HG02870 (cell line): ENCODE measurements at regions not wholly inside any gene's neighbourhood (a gene's known extent, or its start where the extent isn't known, plus 50 kb on each side); places are given as distances from the start of the nearest gene placed in this dataset.
"Not testable (repeated sequence)": the region's sequence is repeated elsewhere in the genome, so short reads cannot be mapped to it uniquely, and the experiment has no call there.

Source experiments
- ATAC-seq: cut with Tn5 transposase; IDR thresholded peaks from one replicate; pipeline ENCODE4 v1.9.1; 2021; ENCODE audit warnings: mild to moderate bottlenecking, moderate library complexity; ENCODE audit not compliant: unreplicated experiment

GRCh38 chr4:10853196-10853595 lies 168.6 kb upstream of the CLNK start:
- ATAC-seq: no peak

- ATAC-seq: no peak
These were observed 157.1 kb upstream of the CLNK start for GRCh38 chr4:10841697-10842096.

GRCh38 chr4:10837151-10837550 lies 152.6 kb upstream of the CLNK start:
- ATAC-seq: no peak

- no peak for ATAC-seq
These were observed 148.4 kb upstream of the CLNK start for GRCh38 chr4:10832806-10833628.

- ATAC-seq: no peak
These were observed 147.3 kb upstream of the CLNK start for GRCh38 chr4:10831727-10832408.

- not testable (repeated sequence) for ATAC-seq
These were observed 144.5 kb upstream of the CLNK start for GRCh38 chr4:10828918-10829538.

GRCh38 chr4:10821826-10822225 lies 137.3 kb upstream of the CLNK start:
- ATAC-seq: no peak

- ATAC-seq: no peak
These were observed 132.0 kb upstream of the CLNK start for GRCh38 chr4:10816571-10816970.

GRCh38 chr4:10811991-10812390 lies 127.4 kb upstream of the CLNK start:
- no peak for ATAC-seq

GRCh38 chr4:10810411-10810810 lies 125.8 kb upstream of the CLNK start:
- ATAC-seq: no peak

- peak; percentile 94 for ATAC-seq
These were observed 125.3 kb upstream of the CLNK start for GRCh38 chr4:10809905-10810304.

GRCh38 chr4:10808591-10808990 lies 124.0 kb upstream of the CLNK start:
- ATAC-seq: no peak

GRCh38 chr4:10806953-10807645 lies 122.5 kb upstream of the CLNK start:
- ATAC-seq: no peak

GRCh38 chr4:10803713-10804343 lies 119.3 kb upstream of the CLNK start:
- ATAC-seq: no peak

GRCh38 chr4:10787365-10787764 lies 102.8 kb upstream of the CLNK start:
- ATAC-seq: no peak

GRCh38 chr4:10784621-10785020 lies 100.1 kb upstream of the CLNK start:
- no peak for ATAC-seq

- ATAC-seq: no peak
These were observed 98.8 kb upstream of the CLNK start for GRCh38 chr4:10783351-10783750.

GRCh38 chr4:10781805-10782204 lies 97.2 kb upstream of the CLNK start:
- peak; percentile 85 for ATAC-seq

- ATAC-seq: not testable (repeated sequence)
These were observed 96.2 kb upstream of the CLNK start for GRCh38 chr4:10780803-10781202.

- not testable (repeated sequence) for ATAC-seq
These were observed 90.6 kb upstream of the CLNK start for GRCh38 chr4:10775132-10775531.

GRCh38 chr4:10773656-10774055 lies 89.1 kb upstream of the CLNK start:
- no peak for ATAC-seq
